NCI-H187 treated with DMSO at 0.1 percent for 48 hours (cell line): ENCODE measurements at regions not wholly inside any gene's neighbourhood (a gene's known extent, or its start where the extent isn't known, plus 50 kb on each side); places are given as distances from the start of the nearest gene placed in this dataset.
"Not testable (repeated sequence)": the region's sequence is repeated elsewhere in the genome, so short reads cannot be mapped to it uniquely, and the experiment has no call there.

Source experiments
- DNase-seq: peaks from one replicate; lab custom pipeline; 2025; lab: John Stamatoyannopoulos, UW

DNA sequence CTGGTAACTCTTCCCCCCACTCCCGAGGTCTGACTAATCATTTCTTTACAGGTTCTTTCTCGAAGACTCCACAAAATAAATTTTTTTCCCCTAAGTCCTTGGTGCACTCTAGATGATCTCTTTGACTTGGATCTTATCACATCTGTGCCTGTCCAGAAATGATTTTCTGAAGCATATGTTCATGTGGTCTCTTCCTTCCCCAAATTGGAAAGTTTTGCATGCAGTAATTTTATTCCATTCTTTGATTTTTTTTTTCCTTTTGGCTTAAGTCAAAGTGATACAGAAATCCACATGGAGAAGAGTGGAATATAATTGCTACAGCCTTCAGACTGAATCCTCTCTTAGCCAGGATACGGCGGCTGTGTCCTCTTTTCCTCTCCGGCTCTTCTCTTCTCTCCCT is 213.3 kb downstream of the BMP4 start:
- DNase-seq = no peak

DNA sequence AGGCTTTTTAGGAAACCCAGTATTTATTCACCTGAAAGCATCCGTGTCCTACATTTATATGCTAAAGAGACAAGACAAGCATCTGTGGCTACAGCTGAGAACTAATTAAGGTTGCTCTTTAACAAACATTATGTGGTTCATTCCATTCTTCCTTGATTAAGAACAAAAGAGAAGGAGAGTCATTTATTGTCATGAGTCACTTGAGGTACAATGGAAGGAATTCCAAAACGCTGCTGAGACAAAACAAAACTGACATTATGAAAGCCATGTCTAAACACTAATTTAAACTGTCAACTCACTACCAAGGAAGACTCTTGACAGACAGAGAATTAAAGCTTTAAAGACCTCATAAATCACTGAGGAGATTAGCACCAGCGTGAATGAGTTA is 214.4 kb downstream of the BMP4 start:
- no peak for DNase-seq

DNA sequence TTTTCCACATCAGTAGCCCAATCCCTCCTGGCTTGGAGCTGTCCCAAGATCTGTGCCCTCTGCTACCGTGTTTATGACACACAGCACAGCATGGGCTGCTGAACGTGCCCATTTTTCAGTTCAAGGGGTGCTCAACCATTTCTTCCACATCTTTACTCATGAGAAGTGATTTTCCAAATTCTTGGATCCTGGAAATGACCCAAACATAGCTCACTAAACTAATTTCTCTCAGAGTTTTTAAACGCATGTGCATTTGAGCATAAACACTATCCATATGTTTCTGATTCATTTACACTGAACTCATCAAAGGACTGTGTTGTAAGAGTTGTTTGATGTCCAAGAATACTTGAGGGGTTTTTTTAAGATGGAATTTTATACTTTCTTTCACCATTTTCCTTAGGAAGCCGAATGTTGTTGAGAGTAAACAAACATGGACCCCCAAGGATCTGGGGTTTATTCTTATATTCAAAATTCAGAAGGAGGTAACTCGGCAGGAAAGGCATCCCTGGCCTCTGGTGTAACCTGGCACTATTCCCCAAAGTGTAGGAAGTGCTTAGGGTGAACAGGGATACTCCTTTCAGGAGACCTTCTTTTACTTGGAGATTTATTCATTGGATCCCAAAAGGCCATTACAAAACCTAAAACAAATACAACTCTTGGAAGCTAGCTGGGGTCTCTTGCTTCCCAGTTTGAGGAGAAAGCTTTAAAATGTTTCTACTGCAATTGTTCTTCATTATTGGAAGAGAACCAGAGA is 215.0 kb downstream of the BMP4 start:
- DNase-seq = no peak

GRCh38 chr14:53740570-53740969 is 216.1 kb downstream of the BMP4 start:
- DNase-seq = no peak

DNA sequence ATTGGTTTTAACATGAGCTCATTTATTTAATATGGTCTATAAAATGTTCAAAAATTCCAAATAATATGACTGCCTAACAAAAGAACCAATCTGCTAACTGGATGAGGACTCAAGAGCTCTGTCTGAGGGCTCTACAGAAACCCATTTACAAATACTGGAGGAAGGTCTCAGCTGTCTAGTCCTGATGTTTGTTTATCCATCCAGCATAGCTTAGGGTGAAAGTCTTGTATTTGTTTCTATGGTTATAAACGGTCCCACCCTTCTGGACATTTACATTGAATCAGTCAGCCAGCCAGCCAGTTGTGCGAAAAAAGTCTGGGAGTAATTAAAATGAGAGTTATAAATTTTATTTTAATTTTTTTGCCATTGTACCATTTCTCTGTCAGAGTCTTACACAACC is 220.7 kb downstream of the BMP4 start:
- no peak for DNase-seq

DNA sequence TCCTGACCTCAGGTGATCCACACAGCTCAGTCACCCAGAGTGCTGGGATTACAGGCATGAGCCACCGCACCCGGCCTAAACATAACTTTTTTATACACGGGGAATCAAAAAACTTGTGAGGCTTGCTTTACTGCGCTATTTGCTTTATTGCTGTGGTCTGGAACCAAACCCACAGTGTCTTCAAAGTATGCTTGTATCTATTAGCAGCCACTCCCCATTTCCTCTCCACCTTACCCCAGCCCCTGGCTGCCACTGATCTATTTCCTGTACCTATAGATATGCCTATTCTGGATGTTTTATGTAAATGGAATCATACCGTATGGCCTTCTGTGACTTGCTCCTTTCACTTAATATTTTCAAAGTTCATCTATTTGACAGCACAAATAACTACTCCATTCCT is 233.4 kb downstream of the BMP4 start:
- no peak for DNase-seq

GRCh38 chr14:53719536-53719935 is 237.1 kb downstream of the BMP4 start:
- no peak for DNase-seq

GRCh38 chr14:53716578-53716977 is 240.0 kb downstream of the BMP4 start:
- DNase-seq = no peak

DNA sequence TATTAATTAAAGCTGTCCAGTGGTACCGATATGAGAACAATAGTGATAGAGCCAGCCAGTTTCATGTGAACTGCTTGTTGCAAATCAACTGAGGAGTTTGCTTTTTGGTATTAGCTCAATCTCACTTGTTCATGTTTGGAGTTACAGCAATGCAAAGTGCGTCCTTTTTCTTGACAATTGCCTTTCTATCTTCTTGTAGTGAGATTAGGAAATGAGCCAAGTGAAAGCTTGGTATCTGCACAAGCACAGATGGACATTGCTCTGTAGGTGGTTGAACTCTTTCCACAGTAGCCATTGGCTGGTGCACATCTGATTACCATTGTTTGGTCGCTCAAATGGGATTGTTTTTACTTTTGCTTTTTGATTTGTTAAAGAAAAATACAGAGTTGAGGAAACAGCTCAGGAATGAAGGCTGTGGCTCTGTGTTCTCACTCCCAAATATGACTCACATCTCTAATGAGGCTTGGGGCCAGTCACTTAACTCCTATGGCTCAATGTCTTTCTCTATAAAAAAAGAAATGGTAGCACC is 241.4 kb downstream of the BMP4 start:
- DNase-seq = no peak

- no peak for DNase-seq
Observed at GRCh38 chr14:53714495-53715192, 242.0 kb downstream of the BMP4 start.

- DNase-seq = not testable (repeated sequence)
Observed at GRCh38 chr14:53712901-53713300, 243.7 kb downstream of the BMP4 start.

DNA sequence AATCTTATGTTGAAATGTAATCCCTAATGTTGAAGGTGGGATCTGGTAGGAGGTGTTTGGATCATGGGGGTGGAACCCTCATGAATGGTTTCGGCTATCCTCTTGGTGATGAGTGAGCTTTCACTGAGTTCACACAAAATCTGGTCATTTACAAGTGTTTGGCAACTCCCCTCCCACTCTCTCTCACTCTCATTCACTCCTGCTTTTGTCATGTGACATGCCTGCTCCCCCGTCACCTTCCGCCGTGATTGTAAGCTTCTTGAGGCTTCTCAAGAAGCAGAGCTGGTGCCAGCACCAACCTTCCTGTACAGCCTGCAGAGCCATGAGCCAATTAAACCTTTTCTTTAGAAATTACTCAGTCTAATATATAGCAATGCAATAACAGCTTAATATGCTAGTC is 245.4 kb downstream of the BMP4 start:
- DNase-seq = no peak

DNA sequence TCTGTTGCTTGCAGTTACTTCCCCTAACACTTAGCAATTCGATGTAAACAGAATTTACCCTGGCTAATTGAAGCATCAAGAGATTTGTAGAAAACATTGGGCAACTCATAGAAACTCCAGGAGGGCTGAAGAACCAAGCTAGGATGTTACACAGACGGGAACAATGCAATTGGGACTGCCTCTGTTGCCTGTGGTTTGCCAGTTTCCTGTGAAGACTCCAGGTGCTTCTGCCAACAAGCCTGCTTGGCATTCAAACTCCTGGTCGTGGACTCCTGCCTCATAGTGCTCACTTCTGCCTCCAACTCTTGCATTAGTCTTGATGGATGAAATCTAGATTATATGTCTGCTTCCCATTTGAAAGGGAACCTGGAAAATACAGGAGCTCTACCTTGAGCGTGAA is 246.0 kb downstream of the BMP4 start:
- DNase-seq = no peak

DNA sequence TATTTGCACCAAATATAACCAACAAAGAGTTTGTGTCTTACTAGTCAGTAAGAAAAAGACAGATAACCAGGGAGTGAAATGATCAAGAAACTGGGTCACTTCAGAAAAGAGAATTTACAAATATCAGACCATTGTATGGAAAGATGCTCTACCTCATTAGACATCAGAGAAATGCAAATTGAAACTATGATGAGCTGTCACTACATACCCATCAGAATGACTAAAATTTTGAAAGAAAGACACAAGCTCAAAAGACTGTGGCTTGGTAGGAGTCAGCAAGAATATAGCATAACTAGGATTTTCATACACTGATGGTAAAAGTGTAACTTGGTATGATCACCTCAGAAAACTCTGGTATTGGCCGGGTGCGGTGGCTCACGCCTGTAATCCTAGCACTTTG is 247.2 kb downstream of the BMP4 start:
- no peak for DNase-seq

DNA sequence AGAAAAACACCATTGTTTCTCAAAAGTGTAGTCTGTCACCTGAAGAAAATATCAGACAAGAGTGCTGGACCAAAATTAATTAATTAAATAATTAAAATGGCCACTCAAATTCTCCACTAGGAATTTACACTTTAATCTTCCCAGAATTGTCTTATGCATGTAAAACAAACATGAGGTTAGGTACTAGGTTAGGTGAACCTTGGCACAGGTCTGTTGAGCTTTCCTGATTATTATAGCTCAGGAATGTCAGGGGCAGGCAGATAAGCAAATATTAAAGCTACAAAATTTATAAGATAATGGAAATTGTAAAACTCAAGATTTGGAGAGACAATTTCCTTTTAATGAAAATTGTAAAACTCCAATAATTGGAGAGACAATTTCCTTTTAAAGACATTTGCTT is 253.2 kb downstream of the BMP4 start:
- no peak for DNase-seq

- no peak for DNase-seq
Observed at GRCh38 chr14:53701108-53701875, 255.3 kb downstream of the BMP4 start.

DNA sequence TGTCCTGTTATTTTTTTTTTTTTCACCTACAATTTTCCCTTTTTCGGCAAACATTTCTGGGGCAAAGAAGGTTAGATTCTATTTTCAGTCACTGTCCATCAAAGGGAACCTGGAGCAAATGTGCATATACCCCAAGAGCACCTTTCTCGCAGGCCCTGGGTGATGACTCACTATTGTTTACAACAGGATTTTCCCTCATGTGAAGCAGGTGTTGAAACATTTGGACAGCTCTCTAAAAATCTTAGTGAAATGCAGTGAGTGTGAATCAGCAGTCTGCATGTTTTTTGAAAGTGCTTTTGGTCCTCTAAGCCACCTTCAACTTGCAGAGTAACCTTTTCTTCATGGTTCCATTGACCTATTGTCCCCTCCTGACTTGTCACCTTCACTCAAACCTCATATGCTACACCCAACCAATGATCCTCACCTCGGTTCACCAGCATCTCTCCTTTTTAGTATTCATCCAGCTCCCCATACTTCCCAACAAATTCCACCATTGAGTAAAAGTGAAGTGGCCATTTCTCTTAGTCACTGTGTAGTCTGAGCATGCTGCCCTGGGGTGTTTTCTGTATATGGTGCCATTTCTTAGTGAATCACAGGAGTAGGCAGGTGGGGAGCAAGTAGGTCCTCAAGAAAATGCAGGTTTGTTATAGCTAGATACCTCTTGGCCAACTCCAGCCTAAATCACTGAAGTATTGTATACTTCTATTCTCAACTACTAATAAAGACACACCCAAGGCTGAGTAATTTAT is 260.2 kb downstream of the BMP4 start:
- DNase-seq = no peak

DNA sequence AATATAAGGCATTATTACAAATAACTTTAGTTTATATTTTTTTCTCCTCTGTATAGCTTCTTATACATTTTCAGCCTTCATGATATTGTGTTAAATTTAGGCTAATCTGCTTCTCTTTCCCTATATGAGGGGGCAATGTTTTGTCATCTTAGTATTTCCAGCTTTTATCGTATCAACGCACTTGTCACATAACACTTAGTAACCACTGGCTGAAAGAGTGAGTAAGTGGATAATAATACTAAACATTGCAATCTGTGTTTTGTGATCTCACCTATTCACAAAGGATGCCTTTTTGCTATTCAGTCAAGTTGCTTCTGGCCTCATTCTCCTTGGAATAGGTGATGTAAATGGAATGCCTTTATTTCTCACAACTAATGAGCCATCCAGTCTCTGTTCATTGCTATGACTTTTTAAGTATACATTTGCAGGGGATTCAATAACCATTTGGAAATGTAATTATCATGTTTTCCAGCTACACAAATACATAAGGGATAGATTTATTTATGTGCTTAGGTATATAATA is 260.9 kb downstream of the BMP4 start:
- DNase-seq = no peak

- no peak for DNase-seq
Observed at GRCh38 chr14:53692885-53693284, 263.7 kb downstream of the BMP4 start.

- no peak for DNase-seq
Observed at GRCh38 chr14:53692451-53692850, 264.2 kb downstream of the BMP4 start.

DNA sequence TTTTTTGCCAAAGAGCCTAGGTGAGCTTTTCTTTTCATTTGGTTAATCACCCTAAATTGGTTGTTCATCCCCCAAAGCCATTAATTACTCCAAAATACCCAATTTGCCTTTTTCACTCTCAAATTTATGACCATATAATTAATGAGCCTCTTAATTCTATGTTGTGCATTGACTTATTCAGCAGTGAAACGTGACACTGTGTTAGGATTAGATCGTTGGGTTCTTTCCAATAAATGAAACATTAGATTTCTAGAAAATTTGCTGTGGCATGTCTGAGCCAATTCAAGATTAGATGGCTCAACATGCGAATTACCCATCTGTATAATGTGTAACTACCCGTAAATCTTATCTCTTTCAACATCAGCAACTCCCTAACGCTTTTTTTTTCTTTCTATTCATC is 273.4 kb downstream of the BMP4 start:
- no peak for DNase-seq

GRCh38 chr14:53672526-53672925 is 284.1 kb downstream of the BMP4 start:
- DNase-seq = no peak
